ENCODE measurements at regions not wholly inside any gene's neighbourhood (a gene's known extent, or its start where the extent isn't known, plus 50 kb on each side); places are given as distances from the start of the nearest gene placed in this dataset.

- Histone ChIP-seq H3K4me3 (ENCODE audit: low read depth in 1 of 2, low read length in 2 of 2) (no peak overlapping the region), H4K20me1 (ENCODE audit: insufficient read depth, low read length) (no peaks in the 10 kb centered on the region), H3K4me1 (ENCODE audit: insufficient read depth, low read length) (no peaks in the 10 kb centered on the region), H3K27me3 (ENCODE audit: insufficient read depth, low read length, poor library complexity) (peaks cover 3% of the 10 kb centered on the region), H3K36me3 (ENCODE audit: insufficient read depth, low read length) (no peaks in the 10 kb centered on the region), H3K27ac (ENCODE audit: low read length) (no peak overlapping the region), H2AFZ (ENCODE audit: low read depth, low read length) (no peak overlapping the region), H3K4me2 (ENCODE audit: insufficient read depth, low read length) (no peak overlapping the region), H3K9me3 (ENCODE audit: insufficient read depth, low read length, severe bottlenecking) (no peaks in the 10 kb centered on the region), H3K9ac (ENCODE audit: low read depth, low read length) (no peak overlapping the region), H3K79me2 (ENCODE audit: insufficient read depth, low read length) (no peaks in the 10 kb centered on the region)
- no peak for DNase-seq
- TF ChIP-seq CTCF (IDR thresholded peaks at IDR 0.05; ENCODE audit: borderline replicate concordance, extremely low read depth, low read length, poor library complexity, severe bottlenecking) (no peak), EZH2 (IDR thresholded peaks at IDR 0.05; ENCODE audit: borderline replicate concordance, low read depth, low read length, severe bottlenecking) (no peak)
- ATAC-seq (ENCODE audit: insufficient read depth, low read depth), result no peak
These were observed 68.4 kb downstream of the MEX3B start for GRCh38 chr15:81977464-81977863.

GRCh38 chr15:81968691-81969090, 77.1 kb downstream of the MEX3B start:
- H3K9ac ChIP-seq (ENCODE audit: low read depth, low read length), result no peak overlapping the region
- ATAC-seq (ENCODE audit: insufficient read depth, low read depth) (no peak), DNase-seq (no peak)
- no peaks in the 10 kb centered on the region for H3K9me3 ChIP-seq (ENCODE audit: insufficient read depth, low read length, severe bottlenecking)
- H3K4me1 ChIP-seq (ENCODE audit: insufficient read depth, low read length), result no peaks in the 10 kb centered on the region
- no peaks in the 10 kb centered on the region for H3K36me3 ChIP-seq (ENCODE audit: insufficient read depth, low read length)
- no peak overlapping the region for H3K4me2 ChIP-seq (ENCODE audit: insufficient read depth, low read length)
- H4K20me1 ChIP-seq (ENCODE audit: insufficient read depth, low read length), result no peaks in the 10 kb centered on the region
- H2AFZ ChIP-seq (ENCODE audit: low read depth, low read length), result no peak overlapping the region
- H3K79me2 ChIP-seq (ENCODE audit: insufficient read depth, low read length), result no peaks in the 10 kb centered on the region
- no peak overlapping the region for H3K4me3 ChIP-seq (ENCODE audit: low read depth in 1 of 2, low read length in 2 of 2)
- H3K27ac ChIP-seq (ENCODE audit: low read length), result no peak overlapping the region
- TF ChIP-seq CTCF (IDR thresholded peaks at IDR 0.05; ENCODE audit: borderline replicate concordance, extremely low read depth, low read length, poor library complexity, severe bottlenecking), result no peak
- H3K27me3 ChIP-seq (ENCODE audit: insufficient read depth, low read length, poor library complexity), result peaks cover 3% of the 10 kb centered on the region

GRCh38 chr15:81966631-81967030, 79.2 kb downstream of the MEX3B start:
- ATAC-seq (ENCODE audit: insufficient read depth, low read depth), result no peak
- Histone ChIP-seq H3K36me3 (ENCODE audit: insufficient read depth, low read length) (no peaks in the 10 kb centered on the region), H4K20me1 (ENCODE audit: insufficient read depth, low read length) (no peaks in the 10 kb centered on the region), H3K9me3 (ENCODE audit: insufficient read depth, low read length, severe bottlenecking) (no peaks in the 10 kb centered on the region), H3K79me2 (ENCODE audit: insufficient read depth, low read length) (no peaks in the 10 kb centered on the region), H2AFZ (ENCODE audit: low read depth, low read length) (no peak overlapping the region), H3K27ac (ENCODE audit: low read length) (no peak overlapping the region), H3K9ac (ENCODE audit: low read depth, low read length) (no peak overlapping the region), H3K4me2 (ENCODE audit: insufficient read depth, low read length) (no peak overlapping the region), H3K4me1 (ENCODE audit: insufficient read depth, low read length) (no peaks in the 10 kb centered on the region), H3K27me3 (ENCODE audit: insufficient read depth, low read length, poor library complexity) (no peaks in the 10 kb centered on the region), H3K4me3 (ENCODE audit: low read depth in 1 of 2, low read length in 2 of 2) (no peak overlapping the region)
- TF ChIP-seq CTCF (IDR thresholded peaks at IDR 0.05; ENCODE audit: borderline replicate concordance, extremely low read depth, low read length, poor library complexity, severe bottlenecking), result no peak
- TF ChIP-seq EZH2 (IDR thresholded peaks at IDR 0.05; ENCODE audit: borderline replicate concordance, low read depth, low read length, severe bottlenecking), result no peak
- no peak for DNase-seq

- ATAC-seq (ENCODE audit: insufficient read depth, low read depth), result no peak
- Histone ChIP-seq H2AFZ (ENCODE audit: low read depth, low read length) (no peak overlapping the region), H4K20me1 (ENCODE audit: insufficient read depth, low read length) (no peaks in the 10 kb centered on the region), H3K36me3 (ENCODE audit: insufficient read depth, low read length) (no peaks in the 10 kb centered on the region), H3K9me3 (ENCODE audit: insufficient read depth, low read length, severe bottlenecking) (no peaks in the 10 kb centered on the region), H3K4me3 (ENCODE audit: low read depth in 1 of 2, low read length in 2 of 2) (no peak overlapping the region), H3K27ac (ENCODE audit: low read length) (no peak overlapping the region), H3K4me1 (ENCODE audit: insufficient read depth, low read length) (no peaks in the 10 kb centered on the region), H3K79me2 (ENCODE audit: insufficient read depth, low read length) (no peaks in the 10 kb centered on the region), H3K27me3 (ENCODE audit: insufficient read depth, low read length, poor library complexity) (no peaks in the 10 kb centered on the region), H3K9ac (ENCODE audit: low read depth, low read length) (no peak overlapping the region), H3K4me2 (ENCODE audit: insufficient read depth, low read length) (no peak overlapping the region)
- no peak for DNase-seq
- TF ChIP-seq CTCF (IDR thresholded peaks at IDR 0.05; ENCODE audit: borderline replicate concordance, extremely low read depth, low read length, poor library complexity, severe bottlenecking), result no peak
- no peak for TF ChIP-seq EZH2 (IDR thresholded peaks at IDR 0.05; ENCODE audit: borderline replicate concordance, low read depth, low read length, severe bottlenecking)
These were observed 83.3 kb downstream of the MEX3B start for GRCh38 chr15:81962482-81962881.

Measured in DND-41 (cell line).